GM23338 (cell line): ENCODE measurements at regions not wholly inside any gene's neighbourhood (a gene's known extent, or its start where the extent isn't known, plus 50 kb on each side); places are given as distances from the start of the nearest gene placed in this dataset.

ENCODE experiments used
- ATAC-seq: fragments of 200-7000 bp; cut with Tn5 transposase; 3 replicates; pipeline ENCODE4 v1.9.1; 2020
- DNase-seq: peaks from one replicate; pipeline ENCODE4 v3.0.0-alpha.2; 2015; ENCODE audit warnings: low spot score
- H2AFZ ChIP-seq: fragments of 200-600 bp; sonication (generic); 2 replicates; pipeline ENCODE4 v1.8.0; 2016; ENCODE audit warnings: antibody characterized with exemption, mild to moderate bottlenecking, moderate library complexity
- H3F3A ChIP-seq: fragments of 200-600 bp; sonication (generic); replicated peaks from 2 replicates; pipeline ENCODE4 v1.8.0; 2017; ENCODE audit warnings: antibody characterized with exemption, mixed run types, low read depth
- H3K27ac ChIP-seq: fragments of 200-600 bp; sonication (generic); 2 replicates; pipeline ENCODE4 v1.6.1; 2016; ENCODE audit warnings: low read depth
- H3K27me3 ChIP-seq: fragments of 200-600 bp; sonication (generic); 2 replicates; pipeline ENCODE4 v1.8.0; 2016; ENCODE audit warnings: mild to moderate bottlenecking, mixed run types, moderate library complexity; ENCODE audit not compliant: insufficient read depth
- H3K36me3 ChIP-seq: fragments of 200-600 bp; sonication (generic); 2 replicates; pipeline ENCODE4 v1.8.0; 2016; ENCODE audit warnings: mild to moderate bottlenecking; ENCODE audit not compliant: insufficient read depth
- H3K4me1 ChIP-seq: fragments of 200-600 bp; sonication (generic); 2 replicates; pipeline ENCODE4 v1.8.0; 2016; ENCODE audit warnings: mild to moderate bottlenecking, moderate library complexity; ENCODE audit not compliant: insufficient read depth
- H3K4me2 ChIP-seq: fragments of 200-600 bp; sonication (generic); 2 replicates; pipeline ENCODE4 v1.7.1; 2017; ENCODE audit warnings: mixed run types
- H3K4me3 ChIP-seq: fragments of 200-600 bp; sonication (generic); 2 replicates; pipeline ENCODE4 v1.6.1; 2016; ENCODE audit warnings: mixed run types
- H3K79me2 ChIP-seq: fragments of 200-600 bp; sonication (generic); replicated peaks from 2 replicates; pipeline ENCODE4 v1.8.0; 2017; ENCODE audit warnings: mild to moderate bottlenecking; ENCODE audit not compliant: insufficient read depth
- H3K9me2 ChIP-seq: fragments of 200-600 bp; sonication (generic); 2 replicates; pipeline ENCODE4 v1.8.0; 2017; ENCODE audit not compliant: insufficient read depth
- H4K20me1 ChIP-seq: fragments of 200-600 bp; sonication (generic); replicated peaks from 2 replicates; pipeline ENCODE4 v1.8.0; 2017; ENCODE audit warnings: mild to moderate bottlenecking; ENCODE audit not compliant: insufficient read depth
- H3K27ac Mint-ChIP-seq: 2 replicates; pipeline ENCODE4 v1.8.0; 2020; ENCODE audit warnings: inconsistent platforms, mild to moderate bottlenecking, moderate library complexity, mixed read lengths
- H3K27me3 Mint-ChIP-seq: 3 replicates; pipeline ENCODE4 v1.8.0; 2022; ENCODE audit warnings: low read depth, mild to moderate bottlenecking, moderate library complexity, mixed read lengths, inconsistent platforms; ENCODE audit not compliant: insufficient read depth, poor library complexity
- H3K36me3 Mint-ChIP-seq: 3 replicates; pipeline ENCODE4 v1.8.0; 2021; ENCODE audit warnings: low read depth, mild to moderate bottlenecking, inconsistent platforms, moderate library complexity, mixed read lengths
- H3K4me1 Mint-ChIP-seq: 3 replicates; pipeline ENCODE4 v1.8.0; 2020; ENCODE audit warnings: mild to moderate bottlenecking, inconsistent platforms, mixed read lengths
- H3K4me3 Mint-ChIP-seq: 3 replicates; pipeline ENCODE4 v1.8.0; 2021; ENCODE audit warnings: moderate library complexity, mild to moderate bottlenecking, inconsistent platforms, mixed read lengths
- H3K9me3 Mint-ChIP-seq: 3 replicates; pipeline ENCODE4 v1.8.0; 2020; ENCODE audit warnings: moderate library complexity, mild to moderate bottlenecking, inconsistent platforms, mixed read lengths
- CREB1 ChIP-seq: fragments of 250-450 bp; sonication (Bioruptor Pico); IDR thresholded peaks from 2 replicates; pipeline ENCODE4 v1.5.0; 2020; ENCODE audit warnings: low read depth, mild to moderate bottlenecking, moderate library complexity
- EZH2 ChIP-seq: fragments of 200-600 bp; sonication (generic); IDR thresholded peaks from one replicate; pipeline ENCODE4 v1.8.0; 2017; ENCODE audit warnings: antibody characterized with exemption, mild to moderate bottlenecking, low read depth; ENCODE audit not compliant: unreplicated experiment
- EZH2phosphoT487 ChIP-seq: fragments of 200-600 bp; sonication (generic); IDR thresholded peaks from one replicate; pipeline ENCODE4 v1.8.1; 2018; ENCODE audit warnings: antibody characterized with exemption; ENCODE audit not compliant: unreplicated experiment
- JUNB ChIP-seq: IDR thresholded peaks from one replicate; pipeline ENCODE4 v1.6.1; 2016; ENCODE audit warnings: antibody characterized with exemption; ENCODE audit not compliant: unreplicated experiment
- NANOG ChIP-seq: IDR thresholded peaks from 2 replicates; pipeline ENCODE4 v1.6.1; 2016; ENCODE audit warnings: antibody characterized with exemption, borderline replicate concordance
- POLR2AphosphoS5 ChIP-seq: IDR thresholded peaks from 2 replicates; pipeline ENCODE4 v1.6.1; 2016; ENCODE audit warnings: antibody characterized with exemption, low read depth
- STAT1 ChIP-seq: IDR thresholded peaks from one replicate; pipeline ENCODE4 v1.6.1; 2016; ENCODE audit warnings: antibody characterized with exemption; ENCODE audit not compliant: unreplicated experiment
- ZNF114 ChIP-seq: fragments of 250-450 bp; sonication (Bioruptor Pico); IDR thresholded peaks from 2 replicates; pipeline ENCODE4 v1.5.0; 2020; ENCODE audit warnings: mild to moderate bottlenecking, moderate library complexity
- ZNF331 ChIP-seq: fragments of 250-450 bp; sonication (Bioruptor Pico); IDR thresholded peaks from 2 replicates; pipeline ENCODE4 v1.5.0; 2020; ENCODE audit warnings: low read depth, mild to moderate bottlenecking, moderate library complexity
- TF ChIP-seq, protein P1 (sequence below): IDR thresholded peaks from one replicate; pipeline ENCODE4 v1.6.1; 2018; ENCODE audit warnings: antibody characterized with exemption; ENCODE audit not compliant: unreplicated experiment
- TF ChIP-seq, protein P2 (sequence below): fragments of 250-450 bp; sonication (Bioruptor Pico); IDR thresholded peaks from 2 replicates; pipeline ENCODE4 v1.5.0; 2020; ENCODE audit warnings: mild to moderate bottlenecking, moderate library complexity
- TF ChIP-seq, protein P3 (sequence below): IDR thresholded peaks from 2 replicates; pipeline ENCODE4 v1.6.1; 2016; ENCODE audit warnings: antibody characterized with exemption

DNA sequence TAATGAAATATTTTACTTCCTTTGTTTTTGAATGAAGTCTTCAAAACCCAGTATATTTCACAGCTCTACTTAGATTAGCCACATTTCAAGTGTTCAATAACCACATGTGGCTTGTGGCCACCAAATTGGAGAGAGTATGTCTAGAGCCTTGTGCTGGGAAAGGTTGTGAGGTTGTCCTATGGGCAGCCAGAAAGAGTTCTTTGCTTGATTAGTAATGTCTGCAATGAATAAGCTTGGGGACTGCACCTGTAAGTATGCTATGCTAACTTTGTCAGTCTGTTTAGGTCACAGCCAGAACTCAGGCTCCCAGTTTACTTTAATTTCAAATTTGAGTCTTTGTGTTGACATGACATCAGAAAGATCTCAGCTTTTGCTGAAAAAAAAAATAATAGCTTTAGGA is 294.9 kb upstream of the SOX14 start:
- H3K27ac Mint-ChIP-seq, result no peak overlapping the region
- H3K4me2 ChIP-seq, result no peak overlapping the region
- H3K4me1 Mint-ChIP-seq, result peaks cover 17% of the 10 kb centered on the region
- H4K20me1 ChIP-seq, result no peaks in the 10 kb centered on the region
- ATAC-seq (no peak), DNase-seq (no peak)
- H3F3A ChIP-seq, result no peaks in the 10 kb centered on the region
- H3K79me2 ChIP-seq, result no peaks in the 10 kb centered on the region
- no peaks in the 10 kb centered on the region for H3K9me2 ChIP-seq
- no peaks in the 10 kb centered on the region for H3K36me3 ChIP-seq
- H3K27ac ChIP-seq, result no peak overlapping the region
- H3K9me3 Mint-ChIP-seq, result no peaks in the 10 kb centered on the region
- no peaks in the 10 kb centered on the region for H3K36me3 Mint-ChIP-seq
- no peak overlapping the region for H3K4me3 ChIP-seq
- H3K27me3 ChIP-seq, result no peaks in the 10 kb centered on the region
- peaks cover 4% of the 10 kb centered on the region for H3K27me3 Mint-ChIP-seq
- no peak overlapping the region for H2AFZ ChIP-seq
- 0 out of 2 replicates have a peak, but pooled peaks cover 6% of the 10 kb centered on the region for H3K4me1 ChIP-seq
- TF ChIP-seq, protein P1, sequence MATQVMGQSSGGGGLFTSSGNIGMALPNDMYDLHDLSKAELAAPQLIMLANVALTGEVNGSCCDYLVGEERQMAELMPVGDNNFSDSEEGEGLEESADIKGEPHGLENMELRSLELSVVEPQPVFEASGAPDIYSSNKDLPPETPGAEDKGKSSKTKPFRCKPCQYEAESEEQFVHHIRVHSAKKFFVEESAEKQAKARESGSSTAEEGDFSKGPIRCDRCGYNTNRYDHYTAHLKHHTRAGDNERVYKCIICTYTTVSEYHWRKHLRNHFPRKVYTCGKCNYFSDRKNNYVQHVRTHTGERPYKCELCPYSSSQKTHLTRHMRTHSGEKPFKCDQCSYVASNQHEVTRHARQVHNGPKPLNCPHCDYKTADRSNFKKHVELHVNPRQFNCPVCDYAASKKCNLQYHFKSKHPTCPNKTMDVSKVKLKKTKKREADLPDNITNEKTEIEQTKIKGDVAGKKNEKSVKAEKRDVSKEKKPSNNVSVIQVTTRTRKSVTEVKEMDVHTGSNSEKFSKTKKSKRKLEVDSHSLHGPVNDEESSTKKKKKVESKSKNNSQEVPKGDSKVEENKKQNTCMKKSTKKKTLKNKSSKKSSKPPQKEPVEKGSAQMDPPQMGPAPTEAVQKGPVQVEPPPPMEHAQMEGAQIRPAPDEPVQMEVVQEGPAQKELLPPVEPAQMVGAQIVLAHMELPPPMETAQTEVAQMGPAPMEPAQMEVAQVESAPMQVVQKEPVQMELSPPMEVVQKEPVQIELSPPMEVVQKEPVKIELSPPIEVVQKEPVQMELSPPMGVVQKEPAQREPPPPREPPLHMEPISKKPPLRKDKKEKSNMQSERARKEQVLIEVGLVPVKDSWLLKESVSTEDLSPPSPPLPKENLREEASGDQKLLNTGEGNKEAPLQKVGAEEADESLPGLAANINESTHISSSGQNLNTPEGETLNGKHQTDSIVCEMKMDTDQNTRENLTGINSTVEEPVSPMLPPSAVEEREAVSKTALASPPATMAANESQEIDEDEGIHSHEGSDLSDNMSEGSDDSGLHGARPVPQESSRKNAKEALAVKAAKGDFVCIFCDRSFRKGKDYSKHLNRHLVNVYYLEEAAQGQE, result no peak
- no peak overlapping the region for H3K4me3 Mint-ChIP-seq

DNA sequence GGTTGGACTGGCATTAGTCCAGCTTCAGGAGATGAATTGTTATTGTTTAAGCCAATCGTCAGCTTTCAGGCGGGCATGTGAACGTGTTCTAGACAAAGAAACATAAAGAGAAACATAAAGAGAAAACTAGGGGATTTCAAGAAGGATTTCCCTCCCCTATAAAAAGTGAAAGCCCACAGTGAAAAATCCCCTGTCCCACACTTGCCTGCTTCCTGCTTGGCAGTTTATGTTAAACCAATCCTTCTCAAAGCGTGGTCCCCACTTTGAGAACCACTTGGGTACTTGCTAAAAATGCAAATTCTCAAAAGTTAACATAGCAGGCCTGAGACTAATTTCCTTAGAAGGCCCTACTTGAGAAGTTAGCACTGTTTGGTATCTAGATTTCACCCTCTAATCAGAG is 293.0 kb upstream of the SOX14 start:
- no peak for ATAC-seq
- no peaks in the 10 kb centered on the region for H4K20me1 ChIP-seq
- TF ChIP-seq, protein P2, sequence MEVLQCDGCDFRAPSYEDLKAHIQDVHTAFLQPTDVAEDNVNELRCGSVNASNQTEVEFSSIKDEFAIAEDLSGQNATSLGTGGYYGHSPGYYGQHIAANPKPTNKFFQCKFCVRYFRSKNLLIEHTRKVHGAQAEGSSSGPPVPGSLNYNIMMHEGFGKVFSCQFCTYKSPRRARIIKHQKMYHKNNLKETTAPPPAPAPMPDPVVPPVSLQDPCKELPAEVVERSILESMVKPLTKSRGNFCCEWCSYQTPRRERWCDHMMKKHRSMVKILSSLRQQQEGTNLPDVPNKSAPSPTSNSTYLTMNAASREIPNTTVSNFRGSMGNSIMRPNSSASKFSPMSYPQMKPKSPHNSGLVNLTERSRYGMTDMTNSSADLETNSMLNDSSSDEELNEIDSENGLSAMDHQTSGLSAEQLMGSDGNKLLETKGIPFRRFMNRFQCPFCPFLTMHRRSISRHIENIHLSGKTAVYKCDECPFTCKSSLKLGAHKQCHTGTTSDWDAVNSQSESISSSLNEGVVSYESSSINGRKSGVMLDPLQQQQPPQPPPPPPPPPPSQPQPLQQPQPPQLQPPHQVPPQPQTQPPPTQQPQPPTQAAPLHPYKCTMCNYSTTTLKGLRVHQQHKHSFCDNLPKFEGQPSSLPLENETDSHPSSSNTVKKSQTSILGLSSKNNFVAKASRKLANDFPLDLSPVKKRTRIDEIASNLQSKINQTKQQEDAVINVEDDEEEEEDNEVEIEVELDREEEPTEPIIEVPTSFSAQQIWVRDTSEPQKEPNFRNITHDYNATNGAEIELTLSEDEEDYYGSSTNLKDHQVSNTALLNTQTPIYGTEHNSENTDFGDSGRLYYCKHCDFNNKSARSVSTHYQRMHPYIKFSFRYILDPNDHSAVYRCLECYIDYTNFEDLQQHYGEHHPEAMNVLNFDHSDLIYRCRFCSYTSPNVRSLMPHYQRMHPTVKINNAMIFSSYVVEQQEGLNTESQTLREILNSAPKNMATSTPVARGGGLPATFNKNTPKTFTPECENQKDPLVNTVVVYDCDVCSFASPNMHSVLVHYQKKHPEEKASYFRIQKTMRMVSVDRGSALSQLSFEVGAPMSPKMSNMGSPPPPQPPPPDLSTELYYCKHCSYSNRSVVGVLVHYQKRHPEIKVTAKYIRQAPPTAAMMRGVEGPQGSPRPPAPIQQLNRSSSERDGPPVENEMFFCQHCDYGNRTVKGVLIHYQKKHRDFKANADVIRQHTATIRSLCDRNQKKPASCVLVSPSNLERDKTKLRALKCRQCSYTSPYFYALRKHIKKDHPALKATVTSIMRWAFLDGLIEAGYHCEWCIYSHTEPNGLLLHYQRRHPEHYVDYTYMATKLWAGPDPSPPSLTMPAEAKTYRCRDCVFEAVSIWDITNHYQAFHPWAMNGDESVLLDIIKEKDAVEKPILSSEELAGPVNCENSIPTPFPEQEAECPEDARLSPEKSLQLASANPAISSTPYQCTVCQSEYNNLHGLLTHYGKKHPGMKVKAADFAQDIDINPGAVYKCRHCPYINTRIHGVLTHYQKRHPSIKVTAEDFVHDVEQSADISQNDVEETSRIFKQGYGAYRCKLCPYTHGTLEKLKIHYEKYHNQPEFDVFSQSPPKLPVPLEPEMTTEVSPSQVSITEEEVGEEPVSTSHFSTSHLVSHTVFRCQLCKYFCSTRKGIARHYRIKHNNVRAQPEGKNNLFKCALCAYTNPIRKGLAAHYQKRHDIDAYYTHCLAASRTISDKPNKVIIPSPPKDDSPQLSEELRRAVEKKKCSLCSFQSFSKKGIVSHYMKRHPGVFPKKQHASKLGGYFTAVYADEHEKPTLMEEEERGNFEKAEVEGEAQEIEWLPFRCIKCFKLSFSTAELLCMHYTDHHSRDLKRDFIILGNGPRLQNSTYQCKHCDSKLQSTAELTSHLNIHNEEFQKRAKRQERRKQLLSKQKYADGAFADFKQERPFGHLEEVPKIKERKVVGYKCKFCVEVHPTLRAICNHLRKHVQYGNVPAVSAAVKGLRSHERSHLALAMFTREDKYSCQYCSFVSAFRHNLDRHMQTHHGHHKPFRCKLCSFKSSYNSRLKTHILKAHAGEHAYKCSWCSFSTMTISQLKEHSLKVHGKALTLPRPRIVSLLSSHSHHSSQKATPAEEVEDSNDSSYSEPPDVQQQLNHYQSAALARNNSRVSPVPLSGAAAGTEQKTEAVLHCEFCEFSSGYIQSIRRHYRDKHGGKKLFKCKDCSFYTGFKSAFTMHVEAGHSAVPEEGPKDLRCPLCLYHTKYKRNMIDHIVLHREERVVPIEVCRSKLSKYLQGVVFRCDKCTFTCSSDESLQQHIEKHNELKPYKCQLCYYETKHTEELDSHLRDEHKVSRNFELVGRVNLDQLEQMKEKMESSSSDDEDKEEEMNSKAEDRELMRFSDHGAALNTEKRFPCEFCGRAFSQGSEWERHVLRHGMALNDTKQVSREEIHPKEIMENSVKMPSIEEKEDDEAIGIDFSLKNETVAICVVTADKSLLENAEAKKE (CRISPR knock-in tag), result no peak
- TF ChIP-seq STAT1 (no peak), EZH2phosphoT487 (no peak), ZNF114 (CRISPR knock-in tag) (no peak), NANOG (no peak), POLR2AphosphoS5 (no peak), JUNB (no peak), CREB1 (no peak), ZNF331 (no peak), EZH2 (no peak)
- TF ChIP-seq, protein P3, sequence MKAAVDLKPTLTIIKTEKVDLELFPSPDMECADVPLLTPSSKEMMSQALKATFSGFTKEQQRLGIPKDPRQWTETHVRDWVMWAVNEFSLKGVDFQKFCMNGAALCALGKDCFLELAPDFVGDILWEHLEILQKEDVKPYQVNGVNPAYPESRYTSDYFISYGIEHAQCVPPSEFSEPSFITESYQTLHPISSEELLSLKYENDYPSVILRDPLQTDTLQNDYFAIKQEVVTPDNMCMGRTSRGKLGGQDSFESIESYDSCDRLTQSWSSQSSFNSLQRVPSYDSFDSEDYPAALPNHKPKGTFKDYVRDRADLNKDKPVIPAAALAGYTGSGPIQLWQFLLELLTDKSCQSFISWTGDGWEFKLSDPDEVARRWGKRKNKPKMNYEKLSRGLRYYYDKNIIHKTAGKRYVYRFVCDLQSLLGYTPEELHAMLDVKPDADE, result no peak

More for the DNA sequence above, 293.0 kb upstream of the SOX14 start:
- 0 out of 2 replicates have a peak, but pooled peaks cover 6% of the 10 kb centered on the region for H3K4me1 ChIP-seq
- peaks cover 4% of the 10 kb centered on the region for H3K27me3 Mint-ChIP-seq
- no peaks in the 10 kb centered on the region for H3K36me3 Mint-ChIP-seq
- H2AFZ ChIP-seq, result peak overlapping the region; percentile 32; the same call in 1 of the 2 replicates
- H3K79me2 ChIP-seq, result no peaks in the 10 kb centered on the region
- no peaks in the 10 kb centered on the region for H3K27me3 ChIP-seq
- peaks cover 17% of the 10 kb centered on the region for H3K4me1 Mint-ChIP-seq
- no peak overlapping the region for H3K4me3 ChIP-seq
- no peak overlapping the region for H3K27ac ChIP-seq
- H3K9me2 ChIP-seq, result peaks cover under 1% of the 10 kb centered on the region; the same call in 1 of the 2 replicates
- DNase-seq, result no peak
- H3K27ac Mint-ChIP-seq, result no peak overlapping the region
- no peak overlapping the region for H3K4me2 ChIP-seq
- H3K36me3 ChIP-seq, result no peaks in the 10 kb centered on the region
- no peaks in the 10 kb centered on the region for H3F3A ChIP-seq
- no peak overlapping the region for H3K4me3 Mint-ChIP-seq
- H3K9me3 Mint-ChIP-seq, result no peaks in the 10 kb centered on the region
